C4-2B (cell line): ENCODE measurements at regions not wholly inside any gene's neighbourhood (a gene's known extent, or its start where the extent isn't known, plus 50 kb on each side); places are given as distances from the start of the nearest gene placed in this dataset.

Source experiments
- CTCF ChIP-seq: fragments of 450-650 bp; conservative IDR thresholded peaks from 2 replicates; pipeline ENCODE4 v1.5.1; 2017; ENCODE audit warnings: mild to moderate bottlenecking
- ZFX ChIP-seq: fragments of 450-650 bp; IDR thresholded peaks from 2 replicates; pipeline ENCODE4 v1.6.1; 2017

DNA sequence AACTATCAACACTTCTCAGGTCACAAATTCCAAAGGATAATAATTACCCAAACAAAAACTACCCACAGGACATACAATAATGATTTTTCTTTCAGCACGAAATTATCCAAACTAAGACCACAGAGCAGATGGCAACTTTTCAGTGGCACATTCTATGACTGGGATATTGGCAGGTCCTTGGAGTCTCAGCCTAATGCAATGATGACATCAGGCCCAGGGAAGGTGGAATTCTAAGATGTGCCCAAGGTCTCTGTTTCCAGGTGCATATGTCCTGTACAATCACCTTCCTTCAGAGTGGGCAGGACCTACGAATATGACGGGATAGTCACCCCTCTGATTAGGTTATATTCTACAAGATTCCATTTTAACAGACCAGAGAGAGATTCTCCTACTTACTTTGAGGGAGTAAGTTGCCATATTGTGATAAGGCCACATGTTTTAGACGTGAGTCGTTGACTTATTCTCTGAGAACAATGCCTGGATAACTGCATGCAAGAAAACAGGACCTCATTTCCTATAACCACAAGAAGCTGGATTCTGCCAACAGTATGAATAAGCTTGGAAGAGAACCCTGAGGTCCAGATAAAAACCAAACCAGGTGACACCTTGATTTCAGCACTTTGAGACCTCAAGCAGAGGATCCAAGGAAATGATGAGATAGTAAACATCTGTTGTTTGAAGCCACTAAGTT is 69.9 kb downstream of the ZC3H11B start:
- TF ChIP-seq CTCF (no peak), ZFX (no peak)
